ENCODE measurements at regions not wholly inside any gene's neighbourhood (a gene's known extent, or its start where the extent isn't known, plus 50 kb on each side); places are given as distances from the start of the nearest gene placed in this dataset.
"Not testable (repeated sequence)": the region's sequence is repeated elsewhere in the genome, so short reads cannot be mapped to it uniquely, and the experiment has no call there.

DNA sequence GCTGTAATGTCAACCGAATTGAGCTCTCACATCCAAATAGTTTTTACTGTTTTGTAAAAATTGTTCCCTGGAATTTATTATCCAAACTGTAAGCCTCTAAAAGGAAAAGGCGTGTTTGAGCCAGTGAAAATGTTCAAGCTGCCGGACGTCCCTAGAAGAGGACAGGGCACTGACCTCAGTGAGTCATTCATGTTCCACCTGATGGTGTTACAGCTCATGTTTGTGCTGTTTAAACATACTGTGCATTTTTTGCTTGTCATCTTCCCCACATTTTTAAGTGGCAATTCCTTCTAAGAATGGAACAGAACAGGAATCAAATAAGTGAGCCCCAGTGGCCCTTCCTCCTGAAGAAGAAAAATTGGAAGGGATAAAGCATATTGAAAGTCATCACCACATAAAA, 239.6 kb downstream of the ZNF37A start:
- DNase-seq (ENCODE audit: low read depth in 1 of 2, low spot score in 1 of 2); in situ Hi-C loops (cut with HindIII; ENCODE audit: low pct_unique_long_range_greater_than_20kb, low sequenced_read_pairs): not testable (repeated sequence)

DNA sequence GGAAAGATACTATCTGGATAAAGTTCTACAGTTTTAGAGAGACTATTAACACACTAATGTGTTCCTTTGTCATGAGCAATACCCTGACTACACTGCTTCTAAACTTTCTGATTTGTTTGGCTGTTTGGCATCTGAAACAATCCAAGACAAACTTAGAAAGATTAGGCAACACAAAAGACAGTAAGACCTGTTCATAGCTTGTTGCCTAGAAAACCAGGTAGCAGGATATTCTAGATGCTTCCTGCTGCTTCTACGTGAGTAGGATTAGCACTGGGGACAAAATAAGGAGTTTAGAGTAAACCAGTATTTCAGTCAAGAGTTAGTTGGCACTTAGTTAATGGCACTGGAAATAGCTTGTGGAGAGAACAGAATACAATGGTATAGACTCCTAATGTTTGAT, 256.5 kb downstream of the ZNF37A start:
- in situ Hi-C loops (cut with HindIII; ENCODE audit: low pct_unique_long_range_greater_than_20kb, low sequenced_read_pairs): not testable (repeated sequence)

DNA sequence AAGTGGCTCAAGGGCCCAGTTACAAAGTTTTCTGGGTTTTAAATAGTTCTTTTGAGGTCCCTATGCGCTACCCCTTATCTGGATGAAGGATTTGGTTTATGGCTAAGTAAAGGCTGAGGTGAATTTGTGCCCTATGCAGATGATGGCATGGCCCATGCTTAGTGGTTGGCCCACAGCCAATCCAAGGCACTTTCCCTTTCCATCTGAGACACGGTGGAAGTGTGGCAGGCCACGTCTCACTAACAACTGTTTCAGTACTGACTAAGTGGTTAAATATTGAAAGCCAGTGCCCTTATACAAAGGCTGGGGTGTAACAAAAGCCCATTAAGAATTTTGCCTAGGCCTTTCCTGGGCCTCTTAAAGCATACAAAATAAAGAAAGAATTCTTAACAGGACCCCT, 260.3 kb downstream of the ZNF37A start:
- in situ Hi-C loops (cut with HindIII; ENCODE audit: low pct_unique_long_range_greater_than_20kb, low sequenced_read_pairs); DNase-seq (ENCODE audit: low read depth in 1 of 2, low spot score in 1 of 2): not testable (repeated sequence)

More for the DNA sequence above, 256.5 kb downstream of the ZNF37A start:
- DNase-seq (ENCODE audit: low read depth in 1 of 2, low spot score in 1 of 2): not testable (repeated sequence)

DNA sequence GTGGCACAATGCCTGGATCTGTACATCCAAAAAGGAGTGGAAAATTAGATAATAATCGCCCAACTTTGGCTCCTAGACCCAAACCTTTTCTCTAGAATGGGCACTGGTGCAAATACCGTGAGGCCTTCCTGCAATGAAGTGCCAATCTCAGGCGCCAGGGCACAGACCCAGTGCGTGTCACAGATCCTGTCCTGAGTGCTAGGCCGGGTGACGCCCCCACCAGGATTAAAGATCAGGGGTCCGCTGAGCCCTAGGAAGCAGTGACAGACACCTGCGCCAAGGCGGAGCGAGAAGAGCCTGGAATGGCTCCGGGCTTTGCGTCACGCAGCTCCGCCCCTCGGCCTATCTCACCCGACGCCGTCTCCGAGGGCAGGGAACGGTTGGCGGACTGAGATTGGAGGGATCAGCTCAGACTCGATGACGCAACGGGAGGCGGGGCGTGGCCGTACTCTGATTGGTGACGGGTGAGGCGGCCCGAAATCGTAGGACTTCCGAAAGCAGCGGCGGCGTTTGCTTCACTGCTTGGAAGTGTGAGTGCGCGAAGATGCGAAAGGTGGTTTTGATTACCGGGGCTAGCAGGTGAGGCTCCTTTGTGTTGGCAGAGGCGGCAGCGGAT, 261.9 kb downstream of the ZNF37A start:
- in situ Hi-C loops (cut with HindIII; ENCODE audit: low pct_unique_long_range_greater_than_20kb, low sequenced_read_pairs): not testable (repeated sequence)
- DNase-seq (ENCODE audit: low read depth in 1 of 2, low spot score in 1 of 2): peak in 1 of 2 experiments; percentile 80

DNA sequence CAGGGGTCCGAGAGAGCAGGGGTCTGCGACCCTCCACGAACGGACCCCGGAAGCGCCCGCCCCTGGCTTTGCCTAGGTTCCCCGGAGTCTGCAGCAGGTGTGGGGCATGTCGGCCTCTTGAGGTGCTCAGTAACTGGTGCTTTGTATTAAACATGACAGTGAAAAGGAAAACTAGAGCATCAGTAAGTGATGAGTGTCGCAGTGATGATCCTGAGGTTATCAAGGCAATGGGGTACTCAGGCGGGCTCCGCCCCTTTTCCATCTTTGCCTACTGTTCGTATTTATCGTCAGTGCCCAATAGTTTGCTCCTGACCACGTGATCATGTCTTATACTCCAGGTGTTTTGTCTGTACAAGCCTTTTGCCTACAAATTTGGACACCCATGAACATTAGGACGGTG, 262.4 kb downstream of the ZNF37A start:
- peak in 1 of 2 experiments; percentile 24 for DNase-seq (ENCODE audit: low read depth in 1 of 2, low spot score in 1 of 2)

DNA sequence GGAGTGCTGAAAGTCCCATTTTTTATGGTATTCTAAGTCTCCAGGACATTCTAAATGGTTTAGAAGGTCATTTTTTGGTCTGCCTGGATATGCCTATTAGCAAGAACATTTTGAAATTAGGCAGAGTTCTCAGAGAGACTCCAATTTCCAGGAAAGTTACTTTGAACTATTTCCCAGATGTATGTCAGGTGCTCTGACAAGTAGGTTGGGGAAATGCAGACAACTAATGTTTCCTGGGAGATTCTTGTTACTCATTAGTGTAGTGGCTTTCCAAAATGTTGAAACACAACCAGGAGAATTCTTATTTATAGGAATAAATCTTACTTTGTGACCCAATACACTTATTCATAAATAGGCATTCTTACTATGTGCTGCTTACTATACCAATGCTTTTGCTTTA, 268.4 kb downstream of the ZNF37A start:
- in situ Hi-C loops (cut with HindIII; ENCODE audit: low pct_unique_long_range_greater_than_20kb, low sequenced_read_pairs): not testable (repeated sequence)

More for the DNA sequence above, 262.4 kb downstream of the ZNF37A start:
- in situ Hi-C loops (cut with HindIII; ENCODE audit: low pct_unique_long_range_greater_than_20kb, low sequenced_read_pairs): not testable (repeated sequence)

DNA sequence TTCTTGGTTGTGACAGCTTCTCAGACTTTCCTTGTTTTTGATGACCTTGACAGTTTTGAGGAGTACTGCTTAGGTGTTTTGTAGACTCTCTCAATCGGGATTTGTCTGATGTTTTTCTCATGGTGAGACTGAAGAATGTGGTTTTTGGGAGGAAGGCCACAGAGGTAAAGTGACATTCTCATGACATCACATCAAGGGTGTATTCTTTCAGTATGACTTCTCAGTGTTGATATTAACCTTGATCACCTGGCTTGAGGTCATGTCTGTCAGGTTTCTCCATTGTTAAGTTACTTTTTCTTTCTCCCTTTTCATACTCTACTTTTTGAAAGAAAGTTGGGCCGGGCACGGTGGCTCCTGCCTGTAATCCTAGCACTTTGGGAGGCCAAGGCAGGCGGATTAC, 269.9 kb downstream of the ZNF37A start:
- DNase-seq (ENCODE audit: low read depth in 1 of 2, low spot score in 1 of 2); in situ Hi-C loops (cut with HindIII; ENCODE audit: low pct_unique_long_range_greater_than_20kb, low sequenced_read_pairs): not testable (repeated sequence)

More for the DNA sequence above, 268.4 kb downstream of the ZNF37A start:
- not testable (repeated sequence) for DNase-seq (ENCODE audit: low read depth in 1 of 2, low spot score in 1 of 2)

DNA sequence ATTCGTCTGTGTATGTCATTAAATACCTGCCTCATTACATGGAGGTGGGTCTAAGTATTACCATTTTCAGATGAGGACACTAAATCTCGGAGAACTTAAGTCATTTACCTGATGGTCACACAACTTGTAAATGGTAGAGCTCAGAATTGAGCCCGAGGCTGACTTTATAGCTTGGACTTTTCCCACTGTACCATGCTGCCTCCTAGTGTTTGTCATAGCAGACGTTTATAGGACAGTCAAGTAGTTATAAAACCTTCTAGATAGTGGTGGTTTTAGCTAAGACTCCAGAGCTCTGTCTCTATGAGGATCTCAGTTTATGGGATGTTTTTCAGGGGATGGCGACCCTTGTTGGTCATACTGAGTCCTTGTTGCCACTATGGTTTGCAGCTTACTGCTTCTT, 271.8 kb downstream of the ZNF37A start:
- in situ Hi-C loops (cut with HindIII; ENCODE audit: low pct_unique_long_range_greater_than_20kb, low sequenced_read_pairs): not testable (repeated sequence)
- peak; percentile 5 to 84 for DNase-seq (ENCODE audit: low read depth in 1 of 2, low spot score in 1 of 2)

DNA sequence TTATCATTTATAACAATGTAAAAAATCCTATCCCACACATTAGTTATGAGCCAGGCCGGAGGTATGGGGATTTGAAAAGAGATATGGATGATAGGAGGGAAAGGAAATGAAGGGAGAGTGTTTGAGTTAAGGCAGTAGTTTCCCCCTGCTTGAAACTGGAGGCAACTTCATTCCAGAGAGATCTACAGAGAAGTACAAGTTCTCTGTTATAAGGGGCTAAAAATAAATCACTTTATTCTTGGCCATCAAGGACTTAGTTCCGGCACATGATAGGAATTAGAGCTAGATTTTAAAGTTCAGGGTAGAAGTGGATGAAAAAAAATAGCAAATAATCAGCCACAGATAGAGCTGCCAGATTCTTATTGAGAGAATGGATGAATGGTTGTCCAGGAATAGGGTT, 289.7 kb downstream of the ZNF37A start:
- DNase-seq (ENCODE audit: low read depth in 1 of 2, low spot score in 1 of 2); in situ Hi-C loops (cut with HindIII; ENCODE audit: low pct_unique_long_range_greater_than_20kb, low sequenced_read_pairs): not testable (repeated sequence)

DNA sequence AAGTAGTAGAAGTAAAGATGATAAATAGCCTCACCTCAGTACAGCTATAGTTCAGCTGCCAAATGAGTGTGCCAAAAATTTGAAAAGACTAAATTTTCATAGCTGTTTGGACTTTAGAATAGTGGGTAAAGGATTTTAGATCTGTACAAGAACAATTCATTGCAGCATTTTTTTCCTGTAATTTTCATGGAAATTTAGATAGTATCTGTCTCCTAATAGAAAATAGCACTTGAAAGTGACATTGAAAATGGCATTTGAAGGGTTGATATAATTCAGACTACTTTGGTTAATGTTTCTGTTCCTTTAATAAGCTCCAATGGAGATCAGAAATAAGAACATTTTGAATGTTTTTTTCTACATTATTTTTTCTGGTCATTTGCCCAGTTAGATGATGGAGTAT, 292.7 kb downstream of the ZNF37A start:
- DNase-seq (ENCODE audit: low read depth in 1 of 2, low spot score in 1 of 2); in situ Hi-C loops (cut with HindIII; ENCODE audit: low pct_unique_long_range_greater_than_20kb, low sequenced_read_pairs): not testable (repeated sequence)

DNA sequence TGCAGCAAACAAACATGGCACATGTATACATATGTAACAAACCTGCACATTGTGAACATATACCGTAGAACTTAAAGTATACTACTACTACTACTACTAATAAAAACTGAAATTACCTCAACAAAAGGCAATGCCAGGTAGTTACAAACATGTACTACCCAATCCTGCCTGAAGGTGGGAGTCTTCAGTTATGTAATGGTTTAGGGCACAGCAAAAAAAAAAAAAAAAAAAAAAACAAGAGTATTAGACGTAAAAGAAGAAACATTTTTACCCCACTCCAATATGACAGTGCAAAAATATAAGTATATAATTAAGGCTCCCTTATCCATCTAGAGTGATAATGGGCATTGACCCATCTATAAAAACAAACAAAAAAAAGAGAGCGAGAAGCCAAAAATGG, 296.6 kb downstream of the ZNF37A start:
- DNase-seq (ENCODE audit: low read depth in 1 of 2, low spot score in 1 of 2): peak in 1 of 2 experiments; percentile 54
- in situ Hi-C loops (cut with HindIII; ENCODE audit: low pct_unique_long_range_greater_than_20kb, low sequenced_read_pairs): not testable (repeated sequence)

DNA sequence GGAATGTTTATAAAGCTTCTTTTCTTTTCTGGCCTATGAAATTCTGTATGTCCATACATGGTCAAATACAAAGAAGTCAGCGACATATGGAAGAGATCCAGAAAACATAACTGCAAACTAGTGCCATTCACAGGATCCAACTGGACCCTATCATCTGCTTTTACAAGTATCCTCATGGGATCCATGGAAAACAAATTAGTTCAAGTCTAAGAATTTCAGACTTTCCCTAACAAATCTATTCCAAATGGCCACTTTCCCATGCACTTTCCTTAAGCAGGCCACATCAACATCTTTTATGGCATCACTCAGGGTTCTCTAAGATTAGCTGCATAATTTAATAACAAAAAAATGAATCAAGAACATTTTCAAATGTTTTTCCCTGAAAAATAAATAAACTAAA, 301.3 kb downstream of the ZNF37A start:
- in situ Hi-C loops (cut with HindIII; ENCODE audit: low pct_unique_long_range_greater_than_20kb, low sequenced_read_pairs); DNase-seq (ENCODE audit: low read depth in 1 of 2, low spot score in 1 of 2): not testable (repeated sequence)

DNA sequence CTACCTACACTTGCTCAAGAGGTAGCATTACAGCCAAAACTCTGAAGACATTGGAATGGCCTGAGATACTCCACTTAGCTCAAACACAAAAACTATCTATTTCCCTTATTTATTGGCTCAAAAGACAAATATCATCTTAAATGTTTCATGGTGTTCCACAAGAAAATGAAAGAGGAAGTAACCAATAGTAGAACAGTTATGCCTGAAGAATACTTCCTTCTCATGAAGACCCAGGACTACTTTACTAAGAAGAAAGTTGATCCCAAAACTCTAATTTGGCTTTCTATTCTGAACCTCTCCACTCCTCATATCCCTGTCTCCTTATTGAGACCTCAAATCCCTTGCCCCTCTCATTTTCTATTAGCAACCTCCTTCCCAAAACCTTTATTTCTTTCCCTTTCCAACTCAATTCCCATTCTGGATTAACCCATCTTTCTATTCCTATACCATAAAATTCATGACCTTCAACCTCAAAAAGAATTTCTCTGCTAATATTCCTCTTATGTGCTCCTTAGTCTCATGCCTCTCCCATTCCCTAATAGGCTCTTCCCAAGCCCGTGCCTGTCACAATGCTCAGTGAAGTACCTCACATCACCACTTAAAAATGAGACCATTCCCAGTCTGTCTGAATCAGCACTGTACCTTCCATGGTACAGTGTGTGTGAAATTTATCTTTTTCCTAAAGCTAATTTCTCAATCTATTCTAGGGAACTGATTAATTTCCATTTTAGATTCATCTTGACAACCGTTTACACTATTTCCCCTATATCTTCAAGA, 302.2 kb downstream of the ZNF37A start:
- DNase-seq (ENCODE audit: low read depth in 1 of 2, low spot score in 1 of 2); in situ Hi-C loops (cut with HindIII; ENCODE audit: low pct_unique_long_range_greater_than_20kb, low sequenced_read_pairs): not testable (repeated sequence)

DNA sequence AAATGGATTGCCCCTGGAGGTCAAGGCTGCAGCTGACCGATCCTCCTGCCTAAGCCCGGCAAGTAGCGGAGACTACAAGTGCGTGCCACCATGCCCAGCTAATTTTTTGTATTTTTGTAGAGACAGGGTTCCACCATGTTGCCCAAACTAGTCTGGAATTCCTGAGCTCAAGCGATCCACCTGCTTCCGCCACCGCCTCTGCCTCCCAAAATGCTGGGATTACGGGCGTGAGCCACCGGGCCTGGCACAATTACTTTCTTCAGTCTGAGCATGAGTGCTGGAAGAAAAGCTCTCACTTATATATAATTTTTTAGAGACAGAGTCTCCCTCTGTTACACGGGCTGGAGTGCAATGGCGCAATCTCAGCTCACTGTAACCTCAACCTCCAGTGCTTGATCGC, 307.4 kb downstream of the ZNF37A start:
- in situ Hi-C loops (cut with HindIII; ENCODE audit: low pct_unique_long_range_greater_than_20kb, low sequenced_read_pairs); DNase-seq (ENCODE audit: low read depth in 1 of 2, low spot score in 1 of 2): not testable (repeated sequence)

DNA sequence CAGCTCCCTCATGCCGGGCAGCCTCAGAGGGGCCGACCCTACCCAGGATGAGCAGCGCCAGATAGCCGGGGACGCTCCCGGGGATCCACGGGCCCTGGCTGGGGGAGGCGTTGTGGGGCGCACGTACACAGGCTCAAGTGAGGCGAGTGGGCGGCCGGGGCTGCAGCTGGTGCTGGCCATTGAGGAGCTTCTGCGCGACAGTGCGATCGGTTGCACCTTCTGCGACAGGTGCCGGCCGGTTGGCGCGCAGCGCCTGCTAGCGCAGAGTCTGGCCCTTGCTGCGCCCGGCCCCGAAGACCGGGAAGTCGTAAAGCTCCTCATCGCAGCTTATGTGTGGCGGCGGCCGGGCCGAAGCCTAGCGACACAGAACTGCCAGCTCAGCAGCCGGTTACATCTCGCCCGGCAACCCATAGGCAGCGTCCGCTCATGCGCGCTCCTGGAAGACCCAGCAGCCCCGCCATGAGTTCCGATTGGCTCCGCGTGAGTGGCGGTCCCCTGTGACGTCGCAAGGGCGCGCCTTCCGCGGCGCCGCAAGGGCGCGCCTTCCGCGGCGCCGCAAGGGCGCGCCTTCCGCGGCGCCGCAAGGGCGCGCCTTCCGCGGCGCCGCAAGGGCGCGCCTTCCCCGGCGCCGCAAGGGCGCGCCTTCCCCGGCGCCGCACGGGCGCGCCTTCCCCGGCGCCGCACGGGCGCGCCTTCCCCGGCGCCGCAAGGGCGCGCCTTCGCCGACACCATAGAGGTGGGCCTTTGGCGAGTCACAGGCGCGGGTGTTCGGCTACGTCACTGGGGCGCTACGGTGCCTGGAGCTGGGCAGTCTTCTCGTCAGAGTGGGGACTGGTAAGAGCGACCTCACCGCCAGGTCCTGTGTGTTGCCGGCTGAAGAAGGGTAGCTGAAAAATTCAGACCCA, 308.6 kb downstream of the ZNF37A start:
- in situ Hi-C loops (cut with HindIII; ENCODE audit: low pct_unique_long_range_greater_than_20kb, low sequenced_read_pairs): not testable (repeated sequence)
- DNase-seq (ENCODE audit: low read depth in 1 of 2, low spot score in 1 of 2): peak; percentile 97

DNA sequence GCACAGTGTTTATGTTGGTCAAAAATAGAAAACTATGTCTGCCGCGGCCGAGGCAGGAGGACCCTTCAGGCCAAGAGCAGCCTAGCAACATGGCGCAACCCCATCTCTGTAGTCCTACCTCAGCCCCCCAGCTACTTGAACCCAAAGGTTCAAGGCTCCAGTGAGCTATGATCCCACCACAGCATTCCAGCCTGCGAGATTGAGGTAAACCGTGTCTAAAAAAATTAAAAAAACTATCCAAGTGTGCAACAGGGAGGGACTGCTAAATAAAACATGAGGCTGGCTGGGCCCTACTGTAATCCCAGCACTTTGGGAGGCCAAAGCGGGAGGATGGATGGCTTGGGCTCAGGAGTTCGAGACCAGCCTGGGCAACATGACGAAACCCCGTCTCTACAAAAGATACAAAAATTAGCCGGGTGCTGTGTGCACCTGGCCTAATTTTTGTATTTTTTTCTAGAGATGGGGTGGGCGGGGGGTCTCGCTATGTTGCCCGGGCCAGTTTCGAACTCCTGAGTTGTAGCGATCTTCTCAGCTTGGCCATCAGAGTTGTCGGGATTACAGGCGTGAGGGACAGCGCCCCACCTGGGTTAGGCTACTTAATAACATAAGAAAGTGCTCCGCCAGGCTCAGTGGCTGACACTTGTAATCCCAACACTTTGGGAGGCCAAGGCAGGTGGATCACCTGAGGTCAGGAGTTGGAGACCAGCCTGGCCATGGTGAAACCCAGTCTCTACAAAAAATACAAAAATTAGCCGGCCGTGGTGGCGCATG, 309.4 kb downstream of the ZNF37A start:
- DNase-seq (ENCODE audit: low read depth in 1 of 2, low spot score in 1 of 2); in situ Hi-C loops (cut with HindIII; ENCODE audit: low pct_unique_long_range_greater_than_20kb, low sequenced_read_pairs): not testable (repeated sequence)

DNA sequence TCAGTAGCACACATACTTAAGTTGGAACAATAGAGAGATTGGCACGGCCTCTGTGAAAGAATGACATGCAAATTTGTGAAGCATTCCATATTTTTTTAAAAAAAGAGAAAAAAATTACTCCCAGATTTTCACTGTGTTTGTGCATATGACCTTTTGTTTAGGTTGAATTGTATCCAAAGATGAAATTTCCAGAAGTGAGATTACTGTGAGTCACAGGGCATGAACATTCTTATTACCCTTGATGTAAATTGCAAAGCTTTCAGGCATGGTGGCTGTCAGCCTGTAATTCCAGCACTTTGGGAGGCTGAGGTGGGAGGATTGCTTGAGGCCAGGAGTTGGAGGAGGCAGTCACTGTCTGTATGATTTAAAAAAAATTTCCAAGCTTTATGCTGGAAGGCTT, 329.5 kb downstream of the ZNF37A start:
- DNase-seq (ENCODE audit: low read depth in 1 of 2, low spot score in 1 of 2); in situ Hi-C loops (cut with HindIII; ENCODE audit: low pct_unique_long_range_greater_than_20kb, low sequenced_read_pairs): not testable (repeated sequence)

All from T47D (cell line).